Mesothelial cell of epicardium (in vitro differentiated cells): ENCODE measurements at regions not wholly inside any gene's neighbourhood (a gene's known extent, or its start where the extent isn't known, plus 50 kb on each side); places are given as distances from the start of the nearest gene placed in this dataset.

Source experiments
- DNase-seq, 2 experiments: peaks; one replicate each; pipeline ENCODE4 v3.0.0; 2021; ENCODE audit warnings: low spot score in 2 of 2; ENCODE audit not compliant: unreplicated experiment in 2 of 2
- H3K27ac Mint-ChIP-seq: 2 replicates; pipeline ENCODE4 v1.8.0; 2021; ENCODE audit warnings: mixed read lengths
- H3K27me3 Mint-ChIP-seq: 2 replicates; pipeline ENCODE4 v1.8.0; 2021; ENCODE audit warnings: low read depth, mixed read lengths
- H3K36me3 Mint-ChIP-seq: 2 replicates; pipeline ENCODE4 v1.8.0; 2021; ENCODE audit warnings: mixed read lengths
- H3K4me1 Mint-ChIP-seq: 2 replicates; pipeline ENCODE4 v1.8.0; 2021; ENCODE audit warnings: mixed read lengths
- H3K4me3 Mint-ChIP-seq: 2 replicates; pipeline ENCODE4 v1.8.0; 2021; ENCODE audit warnings: mild to moderate bottlenecking, moderate library complexity, mixed read lengths
- H3K9me3 Mint-ChIP-seq: 2 replicates; pipeline ENCODE4 v1.8.0; 2021; ENCODE audit warnings: mixed read lengths
- CTCF ChIP-seq: fragments of 200-600 bp; sonication (generic); IDR thresholded peaks from one replicate; pipeline ENCODE4 v1.5.0; 2021; ENCODE audit warnings: antibody characterized with exemption; ENCODE audit not compliant: unreplicated experiment

GRCh38 chr6:113048741-113049140, 701.6 kb downstream of the RFPL4B start:
- no peak for DNase-seq
- H3K4me1 Mint-ChIP-seq: peaks cover 36% of the 10 kb centered on the region
- H3K27me3 Mint-ChIP-seq: no peaks in the 10 kb centered on the region
- H3K36me3 Mint-ChIP-seq: no peaks in the 10 kb centered on the region
- H3K9me3 Mint-ChIP-seq: peaks cover 3% of the 10 kb centered on the region
- no peak overlapping the region for H3K4me3 Mint-ChIP-seq
- H3K27ac Mint-ChIP-seq: no peak overlapping the region
- no peak for TF ChIP-seq CTCF

- Mint-ChIP-seq H3K27ac (peak overlapping the region; percentile 8), H3K4me3 (no peak overlapping the region), H3K36me3 (no peaks in the 10 kb centered on the region), H3K9me3 (peaks cover 3% of the 10 kb centered on the region), H3K27me3 (no peaks in the 10 kb centered on the region), H3K4me1 (peaks cover 36% of the 10 kb centered on the region)
- TF ChIP-seq CTCF: no peak
- DNase-seq: no peak
These were observed 702.1 kb downstream of the RFPL4B start for GRCh38 chr6:113049190-113049589.

- Mint-ChIP-seq H3K36me3 (no peaks in the 10 kb centered on the region), H3K27me3 (no peaks in the 10 kb centered on the region), H3K4me3 (no peak overlapping the region), H3K27ac (peak overlapping the region; percentile 0), H3K4me1 (peaks cover 36% of the 10 kb centered on the region), H3K9me3 (peaks cover 3% of the 10 kb centered on the region)
- no peak for TF ChIP-seq CTCF
- DNase-seq: no peak
These were observed 703.1 kb downstream of the RFPL4B start for GRCh38 chr6:113050010-113050858.

- no peaks in the 10 kb centered on the region for H3K27me3 Mint-ChIP-seq
These were observed 703.8 kb downstream of the RFPL4B start for GRCh38 chr6:113050979-113051378.

GRCh38 chr6:113052506-113052905, 705.4 kb downstream of the RFPL4B start:
- H3K27ac Mint-ChIP-seq: no peak overlapping the region
- H3K27me3 Mint-ChIP-seq: no peaks in the 10 kb centered on the region

More at GRCh38 chr6:113050979-113051378, 703.8 kb downstream of the RFPL4B start:
- H3K27ac Mint-ChIP-seq: peak overlapping the region; percentile 55
- H3K4me1 Mint-ChIP-seq: peaks cover 36% of the 10 kb centered on the region
- H3K36me3 Mint-ChIP-seq: peaks cover 3% of the 10 kb centered on the region
- H3K9me3 Mint-ChIP-seq: peaks cover 6% of the 10 kb centered on the region
- no peak overlapping the region for H3K4me3 Mint-ChIP-seq
- TF ChIP-seq CTCF: no peak
- DNase-seq: no peak

More at GRCh38 chr6:113052506-113052905, 705.4 kb downstream of the RFPL4B start:
- no peak for TF ChIP-seq CTCF
- no peak for DNase-seq
- no peak overlapping the region for H3K4me3 Mint-ChIP-seq
- H3K9me3 Mint-ChIP-seq: peaks cover 9% of the 10 kb centered on the region
- peaks cover 32% of the 10 kb centered on the region for H3K4me1 Mint-ChIP-seq
- H3K36me3 Mint-ChIP-seq: peaks cover 4% of the 10 kb centered on the region
